Fibroblast of lung (primary cell): ENCODE measurements at regions not wholly inside any gene's neighbourhood (a gene's known extent, or its start where the extent isn't known, plus 50 kb on each side); places are given as distances from the start of the nearest gene placed in this dataset.

Source experiments
- DNase-seq, 2 donors: peaks; one replicate each; pipeline versions ENCODE4 v3.0.0 to v3.0.0-alpha.2; 2010; ENCODE audit warnings: low read depth in 2 of 2
- H2AFZ ChIP-seq: 2 replicates; pipeline ENCODE4 v1.5.1; 2012; ENCODE audit warnings: low read length, control low read depth, inconsistent platforms
- H3K27ac ChIP-seq: 2 replicates; pipeline ENCODE4 v1.5.1; 2011; ENCODE audit warnings: low read length, control low read depth; ENCODE audit not compliant: insufficient read depth
- H3K27me3 ChIP-seq: 2 replicates; pipeline ENCODE4 v1.5.1; 2011; ENCODE audit warnings: mild to moderate bottlenecking, low read length; ENCODE audit not compliant: control insufficient read depth, insufficient read depth
- H3K36me3 ChIP-seq: 2 replicates; pipeline ENCODE4 v1.5.1; 2011; ENCODE audit warnings: low read length; ENCODE audit not compliant: control insufficient read depth, insufficient read depth
- H3K4me1 ChIP-seq: 2 replicates; pipeline ENCODE4 v1.5.1; 2011; ENCODE audit warnings: low read length; ENCODE audit not compliant: control insufficient read depth, insufficient read depth; ENCODE audit errors: extremely low read depth
- H3K4me2 ChIP-seq: 2 replicates; pipeline ENCODE4 v1.5.1; 2011; ENCODE audit warnings: low read length, control low read depth; ENCODE audit not compliant: insufficient read depth; ENCODE audit errors: extremely low read depth
- H3K4me3 ChIP-seq, 4 experiments: fragments of 200-600 bp in 1 of 4; sonication (generic) in 1 of 4; replicated peaks in 1 of 4; 2 replicates each; pipeline ENCODE4 v1.5.1; 2011 to 2016; ENCODE audit warnings: low read length in 4 of 4, low read depth in 3 of 4, mild to moderate bottlenecking in 3 of 4, control low read depth in 2 of 4, inconsistent platforms in 1 of 4, mixed read lengths in 1 of 4; ENCODE audit not compliant: insufficient read depth in 1 of 4; ENCODE audit errors: control extremely low read depth in 1 of 4
- H3K79me2 ChIP-seq: 2 replicates; pipeline ENCODE4 v1.5.1; 2012; ENCODE audit warnings: mild to moderate bottlenecking, low read length, inconsistent platforms; ENCODE audit not compliant: control insufficient read depth, insufficient read depth
- H3K9ac ChIP-seq: 2 replicates; pipeline ENCODE4 v1.5.1; 2011; ENCODE audit warnings: mild to moderate bottlenecking, low read length, control low read depth; ENCODE audit not compliant: insufficient read depth
- H3K9me3 ChIP-seq: 2 replicates; pipeline ENCODE4 v1.5.1; 2012; ENCODE audit warnings: low read depth, low read length; ENCODE audit not compliant: control insufficient read depth, insufficient read depth
- H4K20me1 ChIP-seq: 2 replicates; pipeline ENCODE4 v1.5.1; 2011; ENCODE audit warnings: low read length; ENCODE audit not compliant: control insufficient read depth, insufficient read depth; ENCODE audit errors: extremely low read depth
- CTCF ChIP-seq, 2 donors: IDR thresholded peaks in 1 of 2; conservative IDR thresholded peaks in 1 of 2; 1 replicate in 1 of 2; 2 replicates in 1 of 2; pipeline ENCODE4 v1.5.1; 2011 to 2012; ENCODE audit warnings: low read length in 2 of 2, control low read depth in 1 of 2, inconsistent platforms in 1 of 2, low read depth in 1 of 2, mild to moderate bottlenecking in 1 of 2
- EZH2 ChIP-seq: IDR thresholded peaks from 2 replicates; pipeline ENCODE4 v1.5.1; 2012; ENCODE audit warnings: low read length, control low read depth, mild to moderate bottlenecking; ENCODE audit errors: missing control alignments

GRCh38 chr13:89883893-89884448 lies 1463.5 kb upstream of the MIR17HG start:
- Histone ChIP-seq H3K4me3 (no peak overlapping the region), H3K4me1 (no peaks in the 10 kb centered on the region), H3K36me3 (no peaks in the 10 kb centered on the region), H3K4me2 (no peak overlapping the region), H2AFZ (no peak overlapping the region), H4K20me1 (no peaks in the 10 kb centered on the region), H3K9ac (no peak overlapping the region), H3K27ac (no peak overlapping the region), H3K27me3 (no peaks in the 10 kb centered on the region), H3K9me3 (no peaks in the 10 kb centered on the region), H3K79me2 (no peaks in the 10 kb centered on the region)
- DNase-seq = no peak
- TF ChIP-seq CTCF (conservative IDR thresholded peaks at IDR 0.05 in 1 of 2, IDR thresholded peaks at IDR 0.05 in 1 of 2; ENCODE audit: low read depth in 1 of 2, low read length in 2 of 2) (no peak), EZH2 (no peak)

GRCh38 chr13:89890806-89891205 lies 1456.7 kb upstream of the MIR17HG start:
- no peak for DNase-seq
- Histone ChIP-seq H3K4me1 (no peaks in the 10 kb centered on the region), H3K79me2 (no peaks in the 10 kb centered on the region), H3K4me2 (no peak overlapping the region), H3K27me3 (no peaks in the 10 kb centered on the region), H4K20me1 (no peaks in the 10 kb centered on the region), H3K27ac (no peak overlapping the region), H3K9me3 (no peaks in the 10 kb centered on the region), H3K36me3 (no peaks in the 10 kb centered on the region), H2AFZ (no peak overlapping the region), H3K4me3 (no peak overlapping the region), H3K9ac (no peak overlapping the region)
- no peak for TF ChIP-seq CTCF (conservative IDR thresholded peaks at IDR 0.05 in 1 of 2, IDR thresholded peaks at IDR 0.05 in 1 of 2; ENCODE audit: low read depth in 1 of 2, low read length in 2 of 2)
- TF ChIP-seq EZH2 = no peak

GRCh38 chr13:89891416-89891815 lies 1456.1 kb upstream of the MIR17HG start:
- Histone ChIP-seq H3K27ac (no peak overlapping the region), H3K4me3 (no peak overlapping the region), H2AFZ (no peak overlapping the region), H3K36me3 (no peaks in the 10 kb centered on the region), H3K9ac (no peak overlapping the region), H3K9me3 (no peaks in the 10 kb centered on the region), H3K79me2 (no peaks in the 10 kb centered on the region), H3K4me2 (no peak overlapping the region), H3K4me1 (no peaks in the 10 kb centered on the region), H4K20me1 (no peaks in the 10 kb centered on the region), H3K27me3 (no peaks in the 10 kb centered on the region)
- TF ChIP-seq EZH2 (no peak), CTCF (conservative IDR thresholded peaks at IDR 0.05 in 1 of 2, IDR thresholded peaks at IDR 0.05 in 1 of 2; ENCODE audit: low read depth in 1 of 2, low read length in 2 of 2) (no peak)
- no peak for DNase-seq
